IPS-NIHi11 (cell line): ENCODE measurements at regions not wholly inside any gene's neighbourhood (a gene's known extent, or its start where the extent isn't known, plus 50 kb on each side); places are given as distances from the start of the nearest gene placed in this dataset.
"Not testable (repeated sequence)": the region's sequence is repeated elsewhere in the genome, so short reads cannot be mapped to it uniquely, and the experiment has no call there.

Experiments used
- DNase-seq: peaks from one replicate; pipeline ENCODE4 v3.0.0; 2012; ENCODE audit warnings: mixed read lengths, low spot score

- DNase-seq, result no peak
Measured at GRCh38 chr1:213585402-213585801, 402.4 kb upstream of the PROX1 start.

- no peak for DNase-seq
Measured at GRCh38 chr1:213585959-213586586, 401.7 kb upstream of the PROX1 start.

- DNase-seq, result no peak
Measured at GRCh38 chr1:213586587-213586972, 401.2 kb upstream of the PROX1 start.

- DNase-seq, result no peak
Measured at GRCh38 chr1:213596729-213597128, 391.0 kb upstream of the PROX1 start.

GRCh38 chr1:213598263-213598662 lies 389.5 kb upstream of the PROX1 start:
- DNase-seq, result no peak

- no peak for DNase-seq
Measured at GRCh38 chr1:213600879-213601278, 386.9 kb upstream of the PROX1 start.

GRCh38 chr1:213601705-213602104 lies 386.1 kb upstream of the PROX1 start:
- not testable (repeated sequence) for DNase-seq

- no peak for DNase-seq
Measured at GRCh38 chr1:213602796-213603486, 384.8 kb upstream of the PROX1 start.

- no peak for DNase-seq
Measured at GRCh38 chr1:213604477-213604876, 383.3 kb upstream of the PROX1 start.

GRCh38 chr1:213605732-213606131 lies 382.0 kb upstream of the PROX1 start:
- no peak for DNase-seq

- no peak for DNase-seq
Measured at GRCh38 chr1:213606252-213606820, 381.4 kb upstream of the PROX1 start.

- no peak for DNase-seq
Measured at GRCh38 chr1:213613549-213613948, 374.2 kb upstream of the PROX1 start.

- DNase-seq, result no peak
Measured at GRCh38 chr1:213615226-213615916, 372.4 kb upstream of the PROX1 start.

- DNase-seq, result no peak
Measured at GRCh38 chr1:213617133-213617532, 370.6 kb upstream of the PROX1 start.

GRCh38 chr1:213618094-213618493 lies 369.7 kb upstream of the PROX1 start:
- no peak for DNase-seq

- no peak for DNase-seq
Measured at GRCh38 chr1:213619026-213619425, 368.7 kb upstream of the PROX1 start.

GRCh38 chr1:213621077-213621476 lies 366.7 kb upstream of the PROX1 start:
- no peak for DNase-seq

- DNase-seq, result no peak
Measured at GRCh38 chr1:213622365-213623063, 365.3 kb upstream of the PROX1 start.

- DNase-seq, result no peak
Measured at GRCh38 chr1:213623064-213623581, 364.6 kb upstream of the PROX1 start.

- DNase-seq, result no peak
Measured at GRCh38 chr1:213623862-213624261, 363.9 kb upstream of the PROX1 start.

GRCh38 chr1:213636778-213637177 lies 351.0 kb upstream of the PROX1 start:
- DNase-seq, result not testable (repeated sequence)

GRCh38 chr1:213641312-213641711 lies 346.5 kb upstream of the PROX1 start:
- DNase-seq, result no peak
